Spinal cord (tissue), 9 donors: ENCODE measurements at regions not wholly inside any gene's neighbourhood (a gene's known extent, or its start where the extent isn't known, plus 50 kb on each side); places are given as distances from the start of the nearest gene placed in this dataset.
"Not testable (repeated sequence)": the region's sequence is repeated elsewhere in the genome, so short reads cannot be mapped to it uniquely, and the experiment has no call there.

Experiments used
- DNase-seq, 6 donors: peaks; one replicate each; pipeline versions ENCODE4 v3.0.0 to v3.0.0-alpha.2; 2013 to 2015; ENCODE audit warnings: low spot score in 6 of 6, low read depth in 4 of 6
- H3K27ac ChIP-seq: one replicate; pipeline ENCODE4 v1.5.1; 2013; ENCODE audit warnings: low read depth, low read length, control low read depth
- H3K27me3 ChIP-seq: one replicate; pipeline ENCODE4 v1.6.1; 2013; ENCODE audit warnings: low read length; ENCODE audit not compliant: control insufficient read depth, insufficient read depth
- H3K36me3 ChIP-seq: one replicate; pipeline ENCODE4 v1.6.1; 2013; ENCODE audit warnings: low read length; ENCODE audit not compliant: control insufficient read depth, insufficient read depth
- H3K4me1 ChIP-seq: one replicate; pipeline ENCODE4 v1.6.1; 2013; ENCODE audit warnings: low read length; ENCODE audit not compliant: control insufficient read depth, insufficient read depth
- H3K4me3 ChIP-seq: one replicate; pipeline ENCODE4 v1.5.1; 2013; ENCODE audit warnings: low read depth, low read length, control low read depth
- H3K9me3 ChIP-seq: one replicate; pipeline ENCODE4 v1.6.1; 2013; ENCODE audit warnings: low read length; ENCODE audit not compliant: control insufficient read depth, insufficient read depth
- WGBS: methylation state at CpG from one replicate; pipeline ENCODE4 v1.1.5; 2013; ENCODE audit warnings: missing lambda C conversion rate; ENCODE audit not compliant: insufficient coverage; 5-methylcytosine and 5-hydroxymethylcytosine counted together
- donor health status: healthy.

DNA sequence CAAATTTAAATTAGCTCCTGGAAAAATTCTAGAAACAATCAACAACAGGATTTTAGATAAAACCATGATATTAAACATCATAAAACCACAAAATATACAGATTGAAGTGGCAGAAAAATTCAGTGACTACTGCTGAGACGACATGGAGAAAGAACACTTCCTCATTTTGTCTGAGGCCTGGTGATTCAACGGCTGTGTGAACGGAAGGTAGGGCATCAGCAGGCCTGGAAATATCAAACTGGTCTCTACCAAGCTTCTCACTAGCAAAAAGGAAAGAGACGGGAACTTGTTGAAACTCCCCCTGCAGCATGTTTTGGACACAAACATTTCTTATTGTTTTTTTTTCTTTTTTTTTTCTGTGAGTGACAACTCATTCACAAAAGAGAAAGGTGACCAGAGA lies 58.0 kb upstream of the AHI1 start:
- Histone ChIP-seq H3K9me3 (no peaks in the 10 kb centered on the region), H3K4me1 (no peaks in the 10 kb centered on the region), H3K27me3 (no peaks in the 10 kb centered on the region), H3K4me3 (no peak overlapping the region), H3K27ac (no peak overlapping the region), H3K36me3 (no peaks in the 10 kb centered on the region)
- 78% methylated on average over 3 of the region's 4 CpGs for WGBS
- DNase-seq, result no peak

DNA sequence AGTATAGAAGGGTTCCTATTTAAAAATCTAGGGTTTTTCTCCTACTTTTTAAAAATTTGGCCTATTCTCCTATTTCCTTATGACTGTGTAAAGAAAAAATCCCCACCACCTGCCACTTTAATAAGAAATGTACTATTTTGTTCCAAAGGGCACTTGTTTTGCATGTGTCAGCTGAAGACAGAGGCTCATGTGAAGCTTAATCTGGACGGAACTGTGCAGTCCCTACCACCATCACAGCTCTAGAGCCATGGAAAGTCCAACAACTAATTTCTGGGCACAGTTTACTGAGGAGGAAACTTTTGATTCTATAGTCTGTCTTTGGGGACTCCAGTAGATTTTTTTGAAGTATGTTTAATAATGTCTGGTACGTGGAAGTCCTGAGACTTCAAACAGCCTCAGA lies 60.0 kb upstream of the AHI1 start:
- DNase-seq, result no peak
- WGBS, result 94% methylated on average over 1 of the region's 2 CpGs

DNA sequence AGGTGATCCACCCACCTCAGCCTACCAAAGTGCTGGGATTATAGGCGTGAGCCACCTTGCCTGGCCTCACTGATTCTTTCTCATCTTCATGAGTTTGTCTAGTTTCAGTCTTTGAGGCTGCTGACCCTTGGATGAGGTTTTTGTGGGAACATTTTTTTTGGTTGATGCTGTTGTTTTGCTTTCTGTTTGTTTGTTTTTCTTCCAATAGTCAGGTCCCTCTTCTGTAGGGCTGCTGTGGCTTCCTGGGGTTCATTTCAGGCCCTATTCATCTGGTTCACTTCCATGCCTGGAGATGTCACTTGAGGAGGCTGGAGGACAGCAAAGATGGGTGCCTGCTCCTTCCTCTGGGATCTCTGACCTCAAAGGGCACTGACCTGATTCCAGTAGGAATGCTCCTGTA lies 68.1 kb upstream of the AHI1 start:
- H3K27me3 ChIP-seq, H3K36me3 ChIP-seq, H3K4me3 ChIP-seq, H3K27ac ChIP-seq, H3K9me3 ChIP-seq, H3K4me1 ChIP-seq, DNase-seq: not testable (repeated sequence)
- WGBS, result no CpG with 5 or more reads among the region's 1 CpG

More for the DNA sequence above, 60.0 kb upstream of the AHI1 start:
- Histone ChIP-seq H3K4me1 (no peaks in the 10 kb centered on the region), H3K9me3 (no peaks in the 10 kb centered on the region), H3K4me3 (no peak overlapping the region), H3K27ac (no peak overlapping the region), H3K36me3 (no peaks in the 10 kb centered on the region), H3K27me3 (no peaks in the 10 kb centered on the region)

DNA sequence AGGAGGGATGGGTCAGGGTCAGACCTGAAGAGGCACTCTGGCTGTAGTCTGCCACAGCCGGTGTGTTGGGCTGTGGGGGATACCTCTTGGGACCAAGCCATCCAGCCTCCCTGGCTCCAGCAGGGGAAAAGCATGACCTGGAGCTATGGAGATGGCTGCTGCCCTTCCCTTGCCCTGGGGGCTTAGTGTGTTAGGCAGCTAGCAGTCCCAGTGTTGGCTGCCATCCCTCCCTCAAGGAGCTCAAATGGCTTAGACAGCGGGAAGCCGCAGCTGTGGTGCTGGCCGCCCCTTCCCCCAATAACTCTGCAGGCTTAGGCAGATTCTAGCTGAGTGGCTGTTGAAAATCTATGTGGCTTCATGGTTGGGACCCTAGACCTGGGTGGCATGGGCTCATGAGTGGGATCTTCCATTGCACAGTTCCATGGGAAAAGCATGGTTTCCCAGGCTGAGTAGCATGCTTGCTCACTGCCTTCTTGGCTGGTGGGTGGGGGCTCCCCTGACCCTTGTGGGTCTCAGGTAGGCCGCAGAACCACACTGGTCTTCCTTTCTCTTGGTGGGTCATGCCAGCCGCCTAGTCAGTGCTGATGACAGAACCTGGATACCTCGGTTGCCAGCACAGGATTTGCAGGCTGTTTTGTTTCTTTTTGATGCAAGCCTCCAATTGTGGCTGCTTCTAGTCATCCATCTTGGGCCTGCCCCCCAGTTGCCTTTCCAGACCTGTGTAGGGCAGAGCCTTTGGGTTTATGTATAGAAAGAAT lies 69.0 kb upstream of the AHI1 start:
- H3K4me3 ChIP-seq, result no peak overlapping the region
- H3K4me1 ChIP-seq, result no peaks in the 10 kb centered on the region
- 96% methylated on average over 7 of the region's 7 CpGs for WGBS
- no peaks in the 10 kb centered on the region for H3K36me3 ChIP-seq
- no peaks in the 10 kb centered on the region for H3K27me3 ChIP-seq
- no peak for DNase-seq
- H3K9me3 ChIP-seq, result peaks cover 2% of the 10 kb centered on the region
- H3K27ac ChIP-seq, result no peak overlapping the region

DNA sequence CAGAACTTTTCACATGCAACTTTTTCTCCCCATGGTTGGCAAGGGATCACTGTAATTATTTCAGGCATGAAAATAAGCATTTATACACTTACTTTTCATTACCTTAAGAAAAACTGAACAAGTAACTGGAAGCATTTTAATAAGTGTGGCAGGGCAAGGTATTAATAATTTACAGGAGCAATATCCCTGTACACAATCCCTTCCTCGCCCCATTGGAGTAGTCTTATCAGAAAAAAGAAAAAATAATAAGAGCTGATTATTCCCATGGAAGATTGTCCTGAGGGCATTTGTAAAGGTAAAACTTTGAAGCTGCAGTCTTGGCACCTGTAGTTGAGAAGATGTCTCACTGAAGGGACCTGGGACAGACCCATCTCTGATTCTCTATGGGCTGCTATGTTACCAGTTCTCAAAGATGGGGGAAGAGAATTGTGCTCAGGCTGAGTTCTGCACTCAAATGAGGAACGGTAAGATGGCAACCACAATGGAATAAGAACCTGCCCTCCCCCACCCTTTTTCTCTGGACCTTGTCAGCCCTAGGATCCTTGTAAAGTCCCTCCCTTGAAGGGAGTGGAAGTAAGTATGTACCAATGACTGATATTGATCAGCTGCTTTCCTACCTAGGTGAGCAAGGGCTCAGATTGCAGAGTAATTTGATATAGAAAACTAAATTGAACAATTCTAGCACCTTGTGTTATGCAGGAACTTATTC lies 70.0 kb upstream of the AHI1 start:
- Histone ChIP-seq H3K9me3 (peaks cover 2% of the 10 kb centered on the region), H3K27ac (no peak overlapping the region), H3K36me3 (no peaks in the 10 kb centered on the region), H3K27me3 (no peaks in the 10 kb centered on the region), H3K4me3 (no peak overlapping the region), H3K4me1 (no peaks in the 10 kb centered on the region)
- WGBS, result no CpG with 5 or more reads among the region's 2 CpGs
- no peak for DNase-seq

DNA sequence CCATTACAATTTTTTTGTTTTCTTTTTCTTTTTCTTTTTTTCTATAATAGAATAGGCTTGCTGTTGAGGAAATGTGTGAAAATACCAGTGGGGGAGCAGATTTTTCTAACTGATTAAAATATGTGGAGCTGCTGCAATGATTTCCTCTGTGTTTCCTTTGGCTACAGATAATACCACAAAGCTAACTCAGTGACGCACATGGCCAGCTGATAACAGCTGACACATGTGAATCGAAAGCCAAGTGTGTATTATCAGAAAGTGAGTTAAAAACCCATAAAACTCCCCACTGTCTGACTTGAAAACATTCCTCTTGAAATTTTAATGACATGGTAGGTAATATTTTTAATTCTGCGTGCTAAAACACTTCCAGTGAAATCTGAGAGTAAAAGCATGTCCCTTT lies 70.8 kb upstream of the AHI1 start:
- DNase-seq, result peak in 3 of 6 donors; percentile 12 to 43 (median 39)
- H3K4me1 ChIP-seq, result no peaks in the 10 kb centered on the region
- no CpG with 5 or more reads among the region's 3 CpGs for WGBS
- H3K27ac ChIP-seq, result no peak overlapping the region
- no peaks in the 10 kb centered on the region for H3K36me3 ChIP-seq
- no peak overlapping the region for H3K4me3 ChIP-seq
- peaks cover 2% of the 10 kb centered on the region for H3K9me3 ChIP-seq
- H3K27me3 ChIP-seq, result no peaks in the 10 kb centered on the region

DNA sequence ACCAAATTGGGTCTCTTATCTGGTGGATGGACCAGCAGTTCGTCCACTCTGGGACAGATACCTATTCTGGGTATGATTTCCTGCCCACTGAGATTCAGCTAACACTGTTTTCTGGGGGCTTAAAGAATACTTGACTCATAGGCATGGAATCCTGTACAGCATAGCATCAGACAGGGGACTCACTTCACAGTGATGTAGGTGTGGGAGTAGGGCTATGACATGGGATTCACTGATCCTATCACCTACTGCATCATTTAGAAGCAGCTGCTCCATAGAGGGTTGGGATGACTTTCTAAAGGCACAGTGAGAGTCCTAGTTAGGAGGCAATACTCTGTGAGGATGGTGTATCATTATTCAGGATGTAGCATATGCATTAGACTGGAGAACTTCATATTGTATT lies 74.5 kb upstream of the AHI1 start:
- Histone ChIP-seq H3K4me1 (no peaks in the 10 kb centered on the region), H3K27me3 (no peaks in the 10 kb centered on the region), H3K4me3 (no peak overlapping the region), H3K9me3 (no peaks in the 10 kb centered on the region), H3K27ac (no peak overlapping the region), H3K36me3 (no peaks in the 10 kb centered on the region)
- 92% methylated on average over 1 of the region's 1 CpG for WGBS
- no peak for DNase-seq

DNA sequence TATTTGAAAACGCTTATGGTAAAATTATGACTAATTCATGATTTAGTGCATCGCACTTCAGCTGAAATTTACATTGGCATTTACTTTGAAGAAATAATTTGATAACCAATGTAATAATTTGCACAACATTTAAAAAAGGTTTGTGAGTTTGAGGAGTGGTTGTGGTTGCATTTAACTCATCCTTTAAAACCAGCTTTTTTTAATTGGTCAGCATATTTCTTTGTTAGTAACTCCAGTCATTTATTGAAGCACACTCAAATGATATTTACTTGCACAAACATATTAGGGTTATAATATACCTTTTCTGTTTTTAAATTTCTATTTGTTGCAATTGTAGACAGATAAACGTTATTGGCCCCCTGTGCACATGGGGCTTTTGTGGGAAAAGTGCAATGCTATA lies 78.1 kb upstream of the AHI1 start:
- no peak for DNase-seq
- H3K27me3 ChIP-seq, result no peaks in the 10 kb centered on the region
- H3K4me3 ChIP-seq, result no peak overlapping the region
- H3K27ac ChIP-seq, result no peak overlapping the region
- H3K36me3 ChIP-seq, result no peaks in the 10 kb centered on the region
- H3K4me1 ChIP-seq, result no peaks in the 10 kb centered on the region
- WGBS, result no CpG with 5 or more reads among the region's 3 CpGs
- no peaks in the 10 kb centered on the region for H3K9me3 ChIP-seq

DNA sequence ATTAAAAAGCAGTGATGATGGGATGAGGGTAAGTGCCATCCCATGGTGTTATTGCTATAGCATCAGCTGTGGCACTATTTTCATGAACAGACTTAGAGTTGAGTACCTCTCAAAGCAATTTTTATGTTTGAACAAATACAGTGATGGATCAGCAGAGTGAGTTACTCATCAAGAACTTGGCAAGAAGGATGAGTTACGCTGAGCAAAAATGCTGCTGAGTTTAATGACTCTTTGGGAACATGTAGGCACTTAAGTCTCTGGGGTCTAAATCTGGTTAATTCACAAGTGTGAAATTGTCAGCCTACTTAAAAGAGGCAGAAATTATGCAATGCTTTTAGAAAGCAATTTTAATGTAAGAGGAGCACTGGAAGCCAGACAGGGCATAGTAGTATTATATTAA lies 78.5 kb upstream of the AHI1 start:
- WGBS, result 92% methylated on average over 1 of the region's 1 CpG
- Histone ChIP-seq H3K27me3 (no peaks in the 10 kb centered on the region), H3K36me3 (no peaks in the 10 kb centered on the region), H3K27ac (no peak overlapping the region), H3K4me1 (no peaks in the 10 kb centered on the region), H3K9me3 (no peaks in the 10 kb centered on the region), H3K4me3 (no peak overlapping the region)
- peak in 1 of 6 donors; percentile 68 for DNase-seq

DNA sequence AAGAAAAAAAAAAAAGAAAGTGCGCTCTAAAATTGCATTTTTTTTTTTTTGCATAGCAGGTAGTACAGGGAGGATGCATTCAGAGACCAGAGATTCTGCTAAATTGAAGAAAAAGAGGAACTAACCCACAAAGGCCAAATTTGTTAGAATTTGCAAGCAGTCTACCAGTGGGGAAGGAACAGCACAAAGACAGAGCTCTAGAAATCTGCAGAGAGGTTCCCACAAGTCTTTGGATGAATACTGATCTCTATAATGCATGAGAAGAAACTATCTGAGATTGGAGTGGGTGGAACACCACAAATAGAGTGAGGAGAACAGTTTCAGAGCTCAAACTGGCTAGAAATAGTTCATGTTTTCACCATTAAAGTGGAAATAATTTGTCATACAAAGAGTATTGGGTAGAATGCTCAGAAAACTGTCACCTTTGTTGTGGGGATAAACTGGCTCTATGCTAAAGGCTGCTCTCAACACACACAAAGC lies 79.6 kb upstream of the AHI1 start:
- no peak for DNase-seq
- Histone ChIP-seq H3K9me3 (no peaks in the 10 kb centered on the region), H3K4me3 (no peak overlapping the region), H3K27me3 (no peaks in the 10 kb centered on the region), H3K4me1 (no peaks in the 10 kb centered on the region), H3K36me3 (no peaks in the 10 kb centered on the region), H3K27ac (no peak overlapping the region)
- no CpG with 5 or more reads among the region's 1 CpG for WGBS
